GM18508 (cell line): ENCODE measurements at regions not wholly inside any gene's neighbourhood (a gene's known extent, or its start where the extent isn't known, plus 50 kb on each side); places are given as distances from the start of the nearest gene placed in this dataset.

Experiments used
- ATAC-seq: cut with Tn5 transposase; IDR thresholded peaks from one replicate; pipeline ENCODE4 v1.9.1; 2021; ENCODE audit warnings: moderate number of reproducible peaks; ENCODE audit not compliant: insufficient read depth, unreplicated experiment

DNA sequence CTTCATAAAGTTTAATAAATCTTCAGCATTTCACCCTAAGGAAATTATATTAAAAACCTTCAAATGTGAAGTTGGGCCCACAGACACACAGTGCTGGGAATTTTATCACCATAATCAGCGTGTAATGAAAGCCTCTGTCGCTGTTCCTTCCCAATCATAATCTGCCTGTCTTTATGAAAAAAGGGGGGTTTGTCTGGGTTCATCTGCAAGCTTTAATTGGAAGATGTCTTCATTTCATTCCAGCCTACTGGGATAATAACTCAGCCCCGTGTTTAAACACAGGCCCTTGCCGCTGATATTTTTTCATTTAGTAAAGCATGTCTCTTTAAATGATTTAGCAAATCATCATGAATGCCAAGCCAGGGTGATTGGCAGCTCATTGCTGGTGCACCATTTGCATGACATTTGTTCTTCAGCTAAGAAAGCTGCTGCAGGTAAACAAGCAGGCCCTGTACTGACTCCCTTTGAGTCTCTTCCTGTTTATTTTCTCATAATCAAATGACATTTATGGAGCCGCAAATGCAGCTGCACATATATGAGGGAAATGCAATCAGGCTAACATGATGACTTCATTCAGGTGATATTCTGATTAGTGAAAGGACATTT lies 362.9 kb upstream of the TLE4 start:
- no peak for ATAC-seq

DNA sequence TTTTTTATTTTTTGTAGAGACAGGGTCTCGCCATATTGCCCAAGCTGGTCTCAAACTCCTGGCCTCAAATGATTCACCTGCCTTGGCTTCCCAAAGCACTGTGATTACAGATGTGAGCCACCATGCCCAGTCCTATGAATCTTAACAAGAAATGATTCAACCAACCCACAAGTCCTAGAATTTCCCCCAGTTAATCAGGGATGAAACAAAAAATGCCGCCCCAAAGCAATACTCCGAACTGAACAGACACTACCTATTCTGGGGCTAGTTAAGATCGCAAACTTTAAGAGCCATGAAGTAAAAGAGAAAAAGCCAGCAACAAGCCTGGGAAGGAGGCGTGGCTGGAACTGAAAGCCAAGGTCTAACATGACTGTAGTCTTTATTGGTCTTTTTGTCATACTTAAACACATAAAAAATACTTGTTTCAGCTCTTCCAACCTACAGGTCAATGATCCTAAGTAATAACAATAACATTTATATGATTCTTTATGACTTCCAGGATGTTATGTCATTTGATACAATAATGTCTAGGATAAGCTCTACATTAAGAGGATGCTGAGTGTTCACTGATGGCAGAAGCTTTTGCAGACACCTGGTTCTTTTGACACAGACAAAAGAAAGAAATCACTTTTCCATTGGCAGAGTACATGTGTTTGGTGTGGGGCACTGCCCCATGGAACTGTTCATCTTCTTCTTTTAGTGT lies 361.1 kb upstream of the TLE4 start:
- no peak for ATAC-seq

DNA sequence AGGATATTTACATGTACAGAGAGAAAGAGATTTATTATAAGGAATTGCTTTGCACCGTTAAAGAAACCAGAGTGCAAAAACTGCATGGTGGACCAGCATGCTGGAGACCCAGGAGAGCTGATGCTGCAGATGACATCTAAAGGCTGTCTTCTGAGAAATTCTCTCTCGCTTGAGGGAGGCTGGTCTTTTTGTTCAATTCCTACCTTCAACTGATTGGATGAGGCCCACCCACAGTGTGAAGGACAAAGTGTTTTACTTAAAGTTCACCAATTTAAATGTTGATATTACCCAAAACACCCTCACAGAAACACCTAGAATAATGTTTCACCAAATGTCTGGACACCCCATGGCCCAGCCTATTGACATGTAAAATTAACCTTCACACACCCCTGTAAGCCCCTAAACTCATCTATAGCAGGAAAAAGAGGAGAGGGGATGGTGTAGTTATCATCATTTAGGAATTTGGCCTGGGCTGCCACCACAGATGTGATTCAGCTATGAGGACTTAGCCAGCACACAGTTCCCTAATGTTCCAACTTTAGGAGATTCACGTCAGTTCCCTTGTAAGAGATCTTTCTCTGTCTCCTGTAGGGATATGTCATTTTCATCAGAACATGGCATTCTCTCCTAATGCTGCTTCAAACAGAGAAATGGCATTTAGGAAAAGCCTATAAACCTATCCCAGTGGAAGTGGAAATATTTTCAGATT lies 358.2 kb upstream of the TLE4 start:
- no peak for ATAC-seq

DNA sequence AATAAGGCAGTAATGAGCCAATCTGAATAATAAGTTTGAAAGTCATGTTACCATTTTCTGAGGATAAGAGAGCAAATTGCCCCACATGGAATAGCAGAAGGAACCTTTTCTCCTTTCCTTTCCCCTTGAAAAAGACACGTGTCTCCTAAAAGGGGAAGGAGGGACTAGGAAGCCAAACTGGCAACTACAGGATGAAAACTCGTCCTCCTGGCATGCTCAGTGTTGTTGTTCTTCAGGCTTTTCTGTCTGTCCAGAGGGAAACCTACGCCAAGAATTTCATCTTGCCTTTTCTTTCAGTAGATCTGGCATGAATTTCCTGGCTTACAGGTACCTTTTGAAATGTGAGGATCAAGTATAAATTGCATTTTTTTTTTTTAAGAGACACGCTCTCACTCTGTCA lies 355.9 kb upstream of the TLE4 start:
- ATAC-seq, result no peak

DNA sequence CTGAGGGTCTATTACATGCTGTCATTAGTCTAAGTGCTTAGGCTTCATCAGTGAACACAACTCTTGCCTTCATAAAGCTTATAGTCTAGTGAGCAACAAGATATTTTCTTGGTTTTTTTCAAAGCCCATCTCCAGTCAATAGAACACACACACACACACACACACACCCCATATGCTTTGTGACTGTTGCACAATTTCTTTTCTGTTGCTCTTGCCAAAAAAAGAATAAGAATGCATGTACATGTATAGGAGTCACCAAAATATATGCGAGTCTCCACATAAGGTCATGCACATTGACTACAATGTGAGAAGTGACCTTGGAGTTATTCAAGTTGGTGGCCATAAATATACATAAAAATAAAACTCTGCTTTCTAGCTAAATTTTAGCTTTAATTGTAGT lies 351.5 kb upstream of the TLE4 start:
- ATAC-seq, result no peak

DNA sequence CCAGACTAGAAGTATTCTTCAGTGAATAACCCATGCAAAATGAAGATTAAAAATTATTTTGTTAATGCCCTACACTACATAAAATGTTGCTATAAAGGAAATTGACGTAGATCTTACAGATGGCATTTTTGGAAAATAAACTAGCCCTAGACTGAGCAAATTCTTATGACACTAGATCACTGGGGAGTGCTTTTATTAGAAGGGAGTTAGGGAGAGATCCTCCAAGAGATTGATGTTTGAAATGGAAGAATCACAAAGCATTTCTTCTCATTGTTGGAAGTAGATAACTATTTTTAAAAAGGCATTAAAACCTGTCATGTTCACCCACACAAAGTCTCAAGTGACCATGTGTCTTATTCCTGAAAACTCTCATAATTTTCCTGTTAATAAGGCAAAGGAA lies 351.1 kb upstream of the TLE4 start:
- ATAC-seq, result no peak

DNA sequence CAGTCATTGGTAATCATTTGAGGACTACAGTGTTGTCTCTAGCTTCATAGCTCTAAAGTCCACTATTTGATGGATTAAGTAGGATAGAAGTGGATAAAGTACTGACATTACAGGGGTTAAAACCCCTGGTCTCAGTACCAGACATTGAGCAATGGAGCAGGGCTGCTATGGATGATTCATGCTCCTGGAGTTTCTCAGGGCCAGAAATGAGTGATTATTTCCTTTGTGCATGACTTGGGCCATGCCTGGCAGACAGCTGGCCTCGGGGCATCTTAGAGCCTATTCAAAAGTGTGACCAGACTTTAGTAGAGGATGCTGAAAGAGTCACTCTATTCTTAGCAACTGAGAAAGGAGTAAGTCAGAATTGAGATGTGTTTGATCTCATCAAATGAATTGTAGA lies 350.7 kb upstream of the TLE4 start:
- no peak for ATAC-seq

DNA sequence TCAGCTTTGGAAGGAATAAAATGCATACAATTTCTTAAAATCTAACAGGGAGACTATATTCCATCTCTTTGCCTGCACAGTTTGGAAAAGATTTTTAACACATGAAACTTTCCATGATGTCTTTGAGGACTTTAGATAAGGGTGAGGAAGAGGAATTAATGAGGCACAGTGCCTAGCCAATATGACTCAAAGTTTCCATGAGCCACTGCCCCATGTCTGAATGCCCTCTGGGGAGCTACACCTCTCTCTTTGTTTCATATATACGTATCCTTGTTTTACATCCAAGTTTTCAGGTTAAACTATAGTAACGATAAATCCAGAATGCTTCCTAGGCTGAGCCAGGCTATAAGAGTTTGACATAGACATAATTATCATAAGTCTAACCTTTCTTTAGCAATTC lies 349.3 kb upstream of the TLE4 start:
- ATAC-seq, result no peak

DNA sequence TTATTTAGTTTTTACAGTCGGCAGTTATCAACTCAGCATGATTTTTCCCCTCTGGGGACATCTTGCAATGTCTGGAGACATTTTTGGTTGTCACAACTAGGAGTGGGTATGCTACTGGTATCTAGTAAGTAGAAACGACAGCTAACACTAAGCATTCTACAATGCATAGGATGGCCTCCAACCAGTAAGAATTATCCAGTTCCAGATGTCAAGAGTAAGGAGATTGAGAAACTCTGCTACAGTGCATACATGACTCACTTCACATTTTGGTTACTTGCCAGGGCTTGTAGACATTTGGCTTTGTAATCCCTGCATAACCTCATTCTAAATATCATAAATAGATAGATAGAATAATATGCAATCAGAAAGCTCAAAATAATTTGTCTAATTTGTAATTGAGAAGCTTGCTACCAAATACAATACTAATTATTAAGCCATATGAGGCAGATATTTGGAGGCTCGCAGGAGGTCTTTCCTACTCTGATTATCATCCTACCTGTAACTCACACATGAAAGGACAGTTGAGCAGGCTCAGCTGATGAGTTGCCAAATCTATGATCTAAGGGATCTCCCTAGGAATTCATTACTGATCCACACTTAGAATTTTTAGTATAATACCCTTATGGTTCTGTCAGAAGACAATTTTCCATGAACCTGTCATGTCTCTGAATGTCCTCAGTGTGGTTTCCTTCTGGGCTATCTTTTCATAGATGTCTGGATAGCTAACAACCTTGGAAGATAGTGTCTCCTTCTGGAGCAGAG lies 346.9 kb upstream of the TLE4 start:
- no peak for ATAC-seq

DNA sequence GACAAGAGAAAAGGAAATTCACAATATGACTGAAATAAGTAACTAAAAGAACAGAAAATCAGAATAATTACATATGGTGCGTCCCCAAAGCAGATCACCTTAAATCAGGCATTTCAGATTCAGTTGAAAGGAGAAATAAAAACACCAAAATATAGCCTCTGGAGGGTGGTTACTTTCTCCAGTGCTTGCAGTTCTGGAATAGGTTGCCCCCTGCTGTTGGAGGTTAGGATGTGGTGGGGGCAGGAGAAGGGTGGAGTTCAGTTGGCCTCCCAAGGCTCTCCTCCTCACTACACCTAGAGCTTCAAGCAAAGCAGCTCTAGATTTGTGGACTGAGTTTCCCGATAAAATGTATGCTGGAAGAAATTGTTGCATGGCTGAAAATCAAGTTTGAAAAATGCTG lies 338.2 kb upstream of the TLE4 start:
- ATAC-seq, result no peak

DNA sequence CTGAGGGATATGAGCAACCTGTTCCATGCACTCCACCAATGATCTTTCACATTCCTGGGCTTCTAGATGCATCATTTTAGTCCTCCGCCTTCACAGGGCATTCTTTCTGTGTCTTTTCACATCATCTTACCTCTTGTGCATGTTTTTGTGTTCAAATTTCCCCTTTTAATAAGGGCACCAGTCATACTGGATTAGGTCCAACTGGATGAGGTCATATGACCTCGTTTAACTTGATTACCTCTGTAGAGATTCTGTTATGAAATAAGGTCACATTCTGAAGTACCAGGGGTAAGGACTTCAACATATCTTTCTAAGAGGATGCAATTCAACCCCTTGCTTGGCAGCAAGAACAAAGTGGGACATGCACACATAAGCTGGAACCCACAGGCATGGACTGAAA lies 335.3 kb upstream of the TLE4 start:
- ATAC-seq, result no peak

DNA sequence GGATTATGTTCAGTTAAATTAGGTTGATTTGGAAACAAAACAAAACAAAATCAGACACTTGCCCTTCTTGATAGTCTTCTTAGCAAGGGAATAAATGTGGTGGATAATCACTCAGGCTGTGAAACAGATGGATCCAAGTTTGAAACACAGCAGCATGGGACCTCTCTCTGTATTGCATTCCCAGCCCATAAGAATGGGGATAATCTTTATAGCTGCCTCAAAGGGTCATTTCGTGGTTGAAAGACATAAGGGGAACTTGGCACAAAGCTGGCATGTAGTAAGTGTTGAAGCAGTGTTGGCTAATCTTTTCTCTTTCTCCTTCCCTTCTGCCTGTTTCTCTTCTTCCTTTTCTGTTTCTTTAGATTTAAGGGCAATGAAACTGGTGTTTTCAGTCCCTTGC lies 333.9 kb upstream of the TLE4 start:
- ATAC-seq, result no peak

DNA sequence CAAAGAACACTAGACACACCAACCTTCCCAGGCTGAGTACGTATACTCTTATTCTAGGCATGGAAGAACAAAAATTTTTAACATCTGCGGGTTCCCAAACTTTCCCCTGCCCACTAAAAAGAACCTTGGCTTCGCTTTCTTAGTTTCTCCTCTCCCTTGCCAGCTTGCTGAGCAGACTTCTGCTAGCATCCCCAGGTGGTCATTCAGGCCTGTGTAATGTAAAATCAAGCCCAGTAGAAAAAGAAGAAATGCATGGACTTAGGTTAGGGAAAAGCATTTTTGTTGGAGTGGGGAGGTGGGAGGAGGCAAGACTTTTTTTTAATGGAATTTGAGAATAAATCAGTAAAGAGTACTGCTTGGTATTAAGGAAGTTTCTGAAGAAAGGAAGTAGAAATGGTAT lies 331.0 kb upstream of the TLE4 start:
- no peak for ATAC-seq

DNA sequence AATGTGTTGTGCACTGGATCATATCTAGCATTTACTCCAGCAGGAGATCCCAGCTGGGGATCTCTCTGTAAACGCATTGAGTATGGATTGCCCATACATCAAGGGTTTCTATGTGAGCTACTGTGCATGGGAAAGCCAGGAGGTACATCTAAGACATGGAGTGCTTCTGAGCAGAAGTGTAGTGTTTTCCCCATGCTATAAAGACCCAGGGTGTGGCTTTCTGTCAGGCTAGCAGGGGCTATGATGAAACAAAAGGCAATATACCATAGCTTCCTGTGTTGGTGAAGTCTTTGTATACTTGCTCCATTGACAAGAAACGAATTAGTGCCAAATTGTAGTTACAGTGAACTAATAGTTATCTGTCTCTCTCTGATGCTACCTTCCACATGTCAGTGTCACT lies 329.3 kb upstream of the TLE4 start:
- ATAC-seq, result no peak

DNA sequence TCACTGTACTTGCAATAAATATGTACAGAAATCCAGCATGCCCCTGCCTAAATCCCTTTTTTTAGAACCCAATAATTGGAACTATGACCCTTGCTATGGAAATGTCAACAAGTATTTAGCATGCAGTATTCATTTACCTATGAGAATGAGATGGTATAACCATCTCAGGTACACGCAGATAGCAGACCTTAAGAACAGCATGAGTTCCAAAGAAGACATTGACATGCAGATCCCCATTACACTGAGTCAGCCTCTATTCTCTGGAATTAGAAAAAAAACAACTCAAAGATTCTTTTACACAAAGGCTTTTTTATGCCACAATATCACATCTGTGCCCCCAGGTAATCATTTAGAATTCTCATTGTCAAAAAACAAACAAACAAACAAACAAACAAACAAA lies 325.6 kb upstream of the TLE4 start:
- ATAC-seq, result no peak

DNA sequence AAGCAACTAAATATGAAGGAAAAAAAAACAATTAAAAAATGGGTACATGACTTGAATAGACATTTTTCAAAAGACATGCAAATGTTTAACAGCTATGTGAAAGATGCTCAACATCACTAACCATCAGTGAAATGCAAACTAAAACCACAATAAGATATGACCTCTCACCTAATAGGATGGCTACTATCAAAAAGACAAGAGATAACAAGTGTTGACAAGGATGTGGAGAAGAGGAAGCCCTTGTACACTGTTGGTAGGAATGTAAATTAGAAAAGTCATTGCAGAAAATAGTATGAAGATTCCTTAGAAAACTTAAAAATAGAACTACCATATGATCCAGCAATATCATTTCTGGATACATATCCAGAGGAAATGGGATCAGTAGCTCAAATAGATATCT lies 324.7 kb upstream of the TLE4 start:
- ATAC-seq, result no peak

DNA sequence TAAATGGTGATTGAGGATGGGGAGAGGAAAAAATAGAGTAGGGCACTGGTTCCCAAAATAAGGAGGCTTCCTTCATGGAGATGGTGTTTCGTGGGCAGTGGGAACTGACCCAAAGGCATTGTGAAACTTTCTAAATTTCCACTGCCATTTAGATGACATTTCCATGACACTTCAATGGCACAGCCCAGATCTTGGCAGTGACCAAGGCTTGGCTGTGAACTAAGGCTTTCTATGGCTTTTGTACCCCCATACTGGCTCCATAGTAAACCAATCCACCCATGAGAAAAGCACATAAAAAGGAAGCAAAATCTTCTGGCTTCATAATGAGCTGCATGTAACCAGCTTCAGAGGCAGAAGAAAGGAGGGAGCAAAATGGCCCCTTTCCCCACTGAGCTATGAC lies 321.0 kb upstream of the TLE4 start:
- ATAC-seq, result no peak

DNA sequence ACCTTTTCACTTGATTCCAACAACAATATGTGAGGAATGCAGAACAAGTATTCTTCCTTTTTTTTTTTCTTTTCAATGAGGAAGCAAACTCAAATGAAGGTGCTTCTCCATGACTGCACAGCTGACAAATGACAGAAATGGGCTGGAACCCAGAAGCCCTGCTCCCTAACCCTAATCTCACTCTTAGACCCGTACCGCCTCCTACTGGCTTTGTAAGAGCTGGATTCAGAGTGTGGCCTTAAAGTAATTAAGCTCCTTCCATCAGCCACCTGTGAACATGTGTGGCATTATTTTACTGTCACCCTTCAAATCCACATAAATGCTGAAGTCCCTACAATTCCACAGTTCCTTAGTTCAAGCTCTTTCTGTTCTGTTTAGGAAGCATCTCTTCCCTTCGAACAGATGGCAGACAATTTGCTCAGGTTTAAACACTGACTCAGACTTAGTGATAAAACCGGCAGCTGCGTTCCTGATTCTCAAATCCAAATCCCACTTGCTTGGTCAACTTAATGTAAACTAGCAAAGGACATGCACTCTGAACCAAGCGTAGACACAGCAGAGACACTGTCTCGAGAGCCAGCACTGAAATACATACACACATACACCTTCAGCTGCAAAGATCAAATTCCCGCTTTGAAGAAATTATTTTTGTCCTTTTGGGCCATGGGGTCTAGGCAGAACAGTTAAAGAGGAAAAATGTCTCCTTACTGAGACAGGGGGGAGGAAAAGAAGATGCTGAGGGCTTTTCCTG lies 316.7 kb upstream of the TLE4 start:
- no peak for ATAC-seq

DNA sequence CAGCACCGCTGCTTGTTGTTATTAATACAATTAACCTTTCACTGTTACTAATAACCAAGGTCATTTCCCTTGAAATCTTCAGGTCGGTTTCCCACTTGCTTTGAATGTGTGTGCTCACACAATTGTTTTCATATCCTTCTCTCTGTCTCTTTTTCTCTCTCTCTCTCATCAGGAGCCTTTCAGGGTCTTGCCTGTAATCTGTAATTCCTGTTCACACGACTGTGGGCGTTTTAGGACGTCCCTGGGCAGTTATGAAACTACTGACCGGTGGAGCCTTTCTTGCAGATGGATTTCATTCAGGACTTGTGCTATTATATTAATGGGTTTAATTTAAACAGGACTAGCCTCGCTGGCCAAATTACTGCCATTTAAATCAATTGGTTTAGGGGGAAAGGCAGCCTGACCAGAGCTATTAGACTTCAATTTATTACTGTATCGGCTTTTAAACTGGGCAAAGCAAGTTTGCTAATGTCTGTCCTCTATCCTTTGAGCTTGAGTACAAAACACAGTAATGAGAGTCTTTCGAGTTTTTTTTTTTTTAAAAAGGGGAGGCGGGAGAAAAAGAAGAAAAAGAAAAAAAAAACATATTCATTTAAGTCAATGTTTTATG lies 316.0 kb upstream of the TLE4 start:
- ATAC-seq, result no peak

DNA sequence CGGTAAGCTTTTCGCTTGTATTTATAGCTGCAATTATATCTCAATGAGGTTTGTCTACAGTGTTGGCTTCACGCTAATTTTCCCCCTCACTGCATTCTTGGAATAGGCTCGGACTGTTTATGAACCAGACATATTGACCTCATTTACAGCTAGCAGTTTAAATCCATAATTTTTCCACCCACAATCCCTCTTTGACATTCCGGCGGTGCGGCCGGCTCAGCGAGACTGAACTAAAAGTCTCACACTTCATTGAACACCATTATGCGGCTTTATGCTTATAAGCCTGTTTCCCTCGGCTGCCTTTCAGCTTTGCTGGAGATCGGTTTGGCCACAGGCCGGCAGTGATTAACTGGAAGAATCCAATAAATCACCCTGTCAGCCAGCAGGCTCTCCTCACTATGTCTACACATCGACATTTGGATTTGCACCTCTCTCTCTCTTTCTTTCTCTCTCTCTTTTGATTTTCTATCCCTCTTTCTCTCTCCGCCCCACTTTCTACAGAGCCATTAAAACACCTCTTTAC lies 315.0 kb upstream of the TLE4 start:
- ATAC-seq, result no peak
